Embryonic facial prominence (tissue), 1 donor: ENCODE measurements at regions not wholly inside any gene's neighbourhood (a gene's known extent, or its start where the extent isn't known, plus 50 kb on each side); places are given as distances from the start of the nearest gene placed in this dataset.
"Not testable (repeated sequence)": the region's sequence is repeated elsewhere in the genome, so short reads cannot be mapped to it uniquely, and the experiment has no call there.

Source experiments
- DNase-seq: peaks from one replicate; pipeline ENCODE4 v3.0.0-alpha.2; 2016; ENCODE audit errors: extremely low spot score

DNA sequence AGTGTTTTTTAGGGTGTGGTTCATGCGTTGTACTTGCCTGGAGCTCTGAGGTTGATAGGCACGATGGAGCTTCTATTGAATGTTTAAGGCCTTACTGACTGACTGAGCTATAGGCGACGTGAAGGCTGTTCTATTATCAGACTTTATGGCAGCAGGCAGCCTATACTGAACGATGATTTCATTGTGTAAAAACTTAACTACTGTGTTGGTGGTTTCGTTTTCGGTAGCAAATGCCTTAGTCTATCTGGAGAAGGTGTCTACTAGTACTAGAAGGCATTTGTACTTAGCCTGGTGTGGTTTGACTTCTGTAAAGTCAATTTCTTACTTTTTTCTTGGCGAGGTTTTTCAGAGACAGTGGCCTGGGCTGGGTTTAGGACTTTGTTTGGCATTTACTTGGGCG, 194.4 kb downstream of the OTOP1 start:
- DNase-seq, result not testable (repeated sequence)

DNA sequence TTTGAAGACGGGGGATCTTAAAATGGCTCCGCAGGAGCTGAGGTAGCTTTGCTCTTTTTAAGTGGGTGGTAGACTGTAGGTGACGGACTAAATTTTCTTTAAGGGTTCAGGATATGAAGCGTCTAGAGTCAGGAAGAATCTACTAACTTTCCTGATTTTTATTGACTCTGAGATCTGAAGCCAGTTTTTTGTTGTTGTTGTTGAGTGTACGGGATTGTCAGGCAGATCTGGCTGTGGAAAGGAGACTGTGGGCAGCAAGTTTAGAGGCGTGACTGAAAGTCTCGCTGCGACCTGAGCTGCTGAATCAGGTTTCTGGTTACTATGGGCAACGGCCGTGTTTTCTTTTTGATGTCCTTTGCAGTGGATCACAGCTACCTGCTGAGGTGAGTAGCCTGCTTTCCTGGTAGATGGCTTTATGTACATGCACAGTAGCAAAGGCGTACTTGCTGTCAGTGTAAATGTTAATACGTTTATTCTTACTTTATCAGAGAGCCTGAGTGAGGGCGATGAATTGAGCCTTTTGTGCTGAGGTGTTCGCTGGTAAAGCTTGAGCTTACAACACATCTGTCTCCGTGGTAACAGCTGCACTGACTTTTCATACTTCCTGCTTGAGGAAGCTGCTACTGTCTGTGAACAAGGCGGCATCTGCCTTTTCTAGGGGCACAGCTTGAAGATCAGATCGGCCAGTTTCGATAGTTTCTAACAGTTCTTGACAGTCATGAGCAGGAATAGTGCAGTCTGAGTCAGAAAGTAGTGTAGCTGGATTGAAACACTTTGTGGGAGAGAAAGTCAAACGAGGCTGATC, 193.7 kb downstream of the OTOP1 start:
- not testable (repeated sequence) for DNase-seq

DNA sequence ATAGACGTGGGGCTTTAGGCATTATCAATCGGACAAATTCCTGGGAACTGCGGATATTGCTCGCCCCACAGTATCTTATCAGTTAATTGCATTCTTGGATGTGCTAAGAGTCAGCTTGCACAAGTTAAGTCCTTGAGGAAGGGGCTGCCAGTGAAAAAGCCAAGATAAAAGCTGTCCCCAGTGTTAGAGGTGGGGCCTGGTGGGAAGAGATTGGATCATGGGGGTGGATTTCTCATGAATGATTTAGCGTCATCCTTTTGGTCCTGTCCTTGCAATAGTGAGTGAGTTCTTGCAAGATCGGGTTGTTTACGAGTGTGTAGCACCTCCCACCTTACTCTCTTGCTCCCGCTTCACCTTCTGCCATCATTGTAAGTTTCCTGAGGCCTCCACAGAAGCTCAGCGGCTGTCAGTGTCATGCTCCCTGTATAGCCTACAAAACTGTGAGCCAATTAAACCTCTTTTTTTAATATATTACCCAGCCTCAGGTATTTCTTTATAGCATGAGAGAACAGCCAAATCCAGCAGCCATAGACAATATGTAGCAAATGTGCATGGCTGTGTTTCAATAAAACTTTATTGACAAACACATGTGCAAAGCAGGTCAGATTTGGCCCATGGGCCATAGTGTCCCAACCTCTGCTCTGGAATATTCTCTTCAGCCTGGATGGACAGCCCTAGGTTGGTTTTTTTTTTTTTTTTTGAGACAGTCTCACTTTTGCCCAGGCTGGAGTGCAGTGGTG, 189.2 kb downstream of the OTOP1 start:
- DNase-seq, result not testable (repeated sequence)

DNA sequence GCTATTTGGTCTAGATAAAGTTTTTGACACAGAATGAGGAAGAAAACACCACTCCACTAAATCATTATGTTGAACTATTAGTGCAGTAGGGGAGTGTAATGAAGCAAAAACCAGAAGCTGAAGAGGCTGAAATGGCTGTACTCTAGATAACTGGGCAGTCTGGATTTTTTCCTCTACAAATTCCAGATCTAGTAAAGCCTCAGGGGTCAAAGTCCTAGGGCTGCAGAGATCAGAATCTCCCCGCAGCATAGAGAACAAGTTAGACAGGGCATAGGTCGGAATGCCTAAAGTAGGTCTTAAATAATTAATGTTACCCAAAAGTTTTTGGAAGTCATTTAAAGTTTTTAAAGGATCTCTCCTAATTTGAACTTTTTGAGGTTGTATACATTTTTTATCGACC, 180.9 kb downstream of the OTOP1 start:
- not testable (repeated sequence) for DNase-seq

DNA sequence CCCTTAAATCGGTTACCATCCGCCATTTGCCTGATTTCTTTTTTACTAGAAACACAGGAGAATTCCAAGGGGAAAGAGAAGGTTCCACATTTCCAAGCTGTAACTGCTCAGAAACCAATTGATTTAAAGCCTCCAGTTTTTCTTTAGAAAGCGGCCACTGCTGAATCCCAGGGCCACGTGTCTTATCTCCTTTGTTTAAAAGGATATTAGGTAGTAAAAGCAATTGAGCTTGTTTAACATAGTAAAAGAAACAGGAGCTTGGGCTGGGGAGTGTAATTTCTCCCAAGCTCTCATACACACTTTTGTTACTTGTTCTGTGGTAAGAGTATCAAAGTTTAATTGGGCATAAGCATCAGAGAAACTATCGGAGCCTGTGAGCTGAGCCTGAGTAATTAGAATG, 180.0 kb downstream of the OTOP1 start:
- not testable (repeated sequence) for DNase-seq

DNA sequence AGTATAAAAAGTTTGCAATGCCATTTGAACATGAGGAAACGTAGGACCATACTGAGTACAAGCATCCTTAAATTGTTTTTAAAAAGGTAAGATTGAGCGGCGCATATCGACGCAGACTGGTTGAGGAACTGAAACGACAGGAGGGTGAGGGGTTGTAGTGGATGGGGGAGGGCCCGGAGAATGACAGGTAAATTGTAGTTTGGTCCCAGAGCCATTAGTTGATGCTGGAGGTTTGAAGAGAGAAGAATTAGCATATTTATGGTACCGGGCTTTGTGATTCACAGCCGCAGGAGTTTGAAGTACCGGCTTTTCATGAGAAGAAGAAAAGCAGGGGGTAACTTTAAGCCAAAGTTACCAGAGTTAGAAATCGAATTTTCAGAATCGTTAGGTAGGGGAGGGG, 179.5 kb downstream of the OTOP1 start:
- not testable (repeated sequence) for DNase-seq

DNA sequence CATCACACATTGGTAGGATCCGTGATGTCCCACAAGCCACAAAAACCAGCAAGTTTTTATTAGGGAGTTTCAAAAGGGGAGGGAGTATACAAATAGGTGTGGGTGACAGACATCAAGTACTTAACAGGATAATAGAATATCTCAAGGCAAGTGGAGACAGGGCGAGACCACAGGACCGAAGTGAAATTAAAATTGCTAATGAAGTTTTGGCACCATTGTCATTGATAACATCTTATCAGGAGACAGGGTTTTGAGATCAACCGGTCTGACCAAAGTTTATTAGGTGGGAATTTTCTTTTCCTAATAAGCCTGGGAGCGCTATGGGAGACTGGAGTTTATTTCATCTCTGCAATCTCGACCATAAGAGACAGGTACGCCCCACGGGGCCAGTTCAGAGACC, 178.5 kb downstream of the OTOP1 start:
- not testable (repeated sequence) for DNase-seq

DNA sequence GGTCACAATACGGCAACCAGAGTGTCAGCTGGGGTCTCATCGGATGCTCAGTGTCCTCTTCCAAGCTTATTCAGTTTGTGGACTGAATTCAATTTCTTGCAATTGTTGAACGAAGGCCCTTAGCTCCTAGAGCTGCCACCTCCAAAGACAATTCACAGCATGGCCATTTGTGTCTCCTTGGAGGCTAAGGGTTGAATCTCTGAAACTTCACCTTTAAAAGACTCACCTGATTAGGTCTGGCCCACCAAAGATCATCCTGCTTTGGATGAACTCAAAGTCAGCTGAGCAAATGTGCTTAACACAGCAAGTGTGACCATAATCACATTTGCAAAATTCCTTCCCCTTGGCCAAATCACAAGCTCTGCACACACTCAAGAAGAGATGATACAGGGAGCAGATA, 175.9 kb downstream of the OTOP1 start:
- DNase-seq, result not testable (repeated sequence)

DNA sequence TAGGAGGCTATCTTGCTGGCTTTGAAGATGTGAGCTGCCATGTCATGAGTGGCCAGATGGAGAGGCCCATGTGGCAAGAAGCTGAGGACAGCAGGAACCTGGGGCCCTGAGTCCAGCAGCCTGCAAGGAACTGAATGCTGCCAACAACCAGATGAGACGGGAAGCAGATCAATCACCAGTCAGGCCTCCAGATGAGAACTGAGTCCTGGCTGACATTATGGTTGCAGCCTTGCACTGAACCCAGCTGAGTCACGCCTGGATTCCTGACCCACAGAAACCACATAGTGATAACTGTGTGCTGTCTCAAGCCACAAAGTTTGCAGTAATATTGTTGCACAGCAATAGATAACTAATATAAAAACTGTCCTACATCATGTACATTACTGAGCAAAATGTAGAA, 173.8 kb downstream of the OTOP1 start:
- not testable (repeated sequence) for DNase-seq

DNA sequence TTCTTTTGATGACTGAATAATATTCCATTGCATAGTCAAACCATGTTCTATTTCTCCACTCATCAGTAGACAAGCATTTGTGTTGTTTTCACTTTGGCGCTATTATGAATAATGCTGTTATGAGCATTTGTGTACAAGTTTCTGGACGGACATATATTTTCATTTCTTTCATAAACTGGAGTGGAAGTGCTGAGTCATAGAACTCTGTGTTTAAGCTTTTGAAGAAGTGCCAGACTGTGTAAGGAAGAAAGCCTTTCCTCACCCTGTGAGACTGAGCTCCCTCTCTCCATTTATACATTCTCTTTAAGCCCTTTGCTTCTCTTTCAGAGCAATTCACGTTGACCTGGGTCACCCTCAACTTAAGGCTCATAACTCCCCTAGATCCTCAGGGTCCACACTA, 169.5 kb downstream of the OTOP1 start:
- DNase-seq, result not testable (repeated sequence)

DNA sequence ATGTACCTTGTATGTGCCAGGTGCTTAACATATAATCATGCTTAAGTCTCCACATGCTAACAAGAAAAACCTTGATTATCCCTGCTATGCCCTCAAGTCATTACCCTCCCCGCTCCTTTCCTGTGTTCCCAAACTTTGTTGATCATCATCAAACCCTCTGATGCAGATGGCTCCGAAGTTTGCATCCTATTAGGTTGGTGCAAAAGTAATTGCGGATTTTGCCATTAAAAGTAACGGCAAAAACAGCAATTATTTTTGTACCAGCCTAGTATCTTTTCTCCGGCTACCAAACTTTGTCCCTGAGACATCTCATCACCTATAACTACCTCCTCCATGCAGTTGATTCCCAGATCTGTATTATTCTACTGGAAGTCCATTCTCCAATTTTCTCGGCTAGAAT, 142.6 kb downstream of the OTOP1 start:
- not testable (repeated sequence) for DNase-seq

DNA sequence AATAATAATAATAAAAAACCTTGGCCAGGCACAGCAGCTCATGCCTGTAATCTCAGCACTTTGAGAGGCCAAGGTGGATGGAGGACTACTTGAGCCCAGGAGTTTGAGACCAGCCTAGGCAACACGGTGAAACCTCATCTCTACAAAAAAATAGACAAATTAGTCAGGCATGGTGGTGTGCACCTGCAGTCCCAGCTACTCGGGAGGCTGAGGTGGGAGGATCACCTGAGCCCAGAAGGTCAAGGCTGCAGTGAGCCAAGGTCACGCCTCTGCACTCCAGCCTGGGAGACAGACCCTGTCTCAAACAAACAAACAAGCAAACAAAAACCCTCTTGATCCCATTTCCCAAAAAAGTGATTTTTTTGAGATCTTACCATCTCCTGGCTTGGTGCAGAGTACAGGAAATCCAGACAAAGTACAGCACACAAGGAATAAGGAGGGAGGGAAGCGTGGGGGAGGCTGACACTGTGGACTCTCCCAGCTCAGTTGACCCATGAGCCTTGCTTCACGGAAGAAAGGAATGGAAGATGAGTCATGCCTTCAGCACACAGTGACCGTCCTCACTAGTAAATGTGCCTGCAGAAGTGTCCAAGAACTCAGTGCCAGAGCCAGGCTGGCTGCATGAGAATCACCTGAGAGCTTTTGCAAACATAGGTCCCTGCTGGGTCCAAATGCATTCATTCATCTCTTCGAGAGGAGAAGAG, 136.9 kb downstream of the OTOP1 start:
- not testable (repeated sequence) for DNase-seq

DNA sequence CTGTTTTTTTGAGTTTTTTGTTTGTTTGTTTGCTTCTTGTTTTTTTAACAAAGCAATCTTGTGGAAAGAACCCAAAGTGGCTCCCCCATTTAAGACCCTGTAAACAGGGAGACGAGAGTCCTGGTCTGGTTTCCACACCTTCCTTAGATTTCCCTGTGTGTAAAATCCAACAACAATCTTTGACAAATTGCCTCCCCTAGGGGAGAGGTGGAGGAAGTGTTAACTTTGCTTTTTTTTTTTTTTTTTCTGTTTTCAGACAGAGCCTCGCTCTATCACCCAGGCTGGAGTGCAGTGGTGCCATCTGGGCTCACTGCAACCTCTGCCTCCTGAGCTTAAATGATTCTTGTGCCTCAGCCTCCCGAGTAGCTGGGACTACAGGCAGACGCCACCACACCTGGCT, 136.0 kb downstream of the OTOP1 start:
- DNase-seq, result not testable (repeated sequence)

DNA sequence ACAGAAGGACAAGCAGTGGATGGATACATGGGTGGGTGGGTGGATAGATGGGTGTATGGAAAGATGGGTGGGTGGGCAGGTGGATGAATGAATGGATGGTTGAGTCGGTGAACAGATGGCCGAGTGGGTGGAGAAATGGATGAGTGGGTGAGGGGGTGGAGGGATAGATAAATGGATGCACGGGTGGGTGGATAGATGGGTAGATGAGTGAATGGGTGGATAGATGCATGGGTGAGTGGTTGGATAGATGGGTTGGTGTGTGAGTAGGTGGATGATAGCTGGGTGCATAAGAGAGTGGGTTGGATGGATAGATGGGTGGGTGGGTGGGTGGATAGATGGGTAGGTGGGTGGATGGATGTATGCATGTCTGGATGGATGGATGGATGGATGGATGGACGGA, 134.6 kb downstream of the OTOP1 start:
- DNase-seq, result not testable (repeated sequence)

DNA sequence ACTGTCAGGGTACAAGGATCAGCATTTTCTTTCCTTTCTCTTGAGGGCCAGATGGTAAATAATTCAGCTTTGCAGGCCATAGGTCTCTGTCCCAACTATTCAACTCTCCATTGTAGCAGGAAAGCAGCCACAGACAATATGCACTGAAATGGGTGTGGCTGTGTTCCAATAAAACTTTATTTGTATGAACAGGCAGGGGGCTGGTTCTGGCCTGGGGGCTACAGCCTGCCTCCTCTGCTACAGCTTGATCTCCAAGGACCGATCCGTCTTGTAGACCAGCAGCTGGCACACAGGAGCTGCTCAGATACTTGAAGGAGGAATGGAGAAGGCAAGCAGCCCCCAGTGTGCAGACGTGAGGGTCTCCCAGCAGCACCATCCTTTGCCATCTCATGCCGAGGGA, 127.1 kb downstream of the OTOP1 start:
- DNase-seq, result not testable (repeated sequence)

DNA sequence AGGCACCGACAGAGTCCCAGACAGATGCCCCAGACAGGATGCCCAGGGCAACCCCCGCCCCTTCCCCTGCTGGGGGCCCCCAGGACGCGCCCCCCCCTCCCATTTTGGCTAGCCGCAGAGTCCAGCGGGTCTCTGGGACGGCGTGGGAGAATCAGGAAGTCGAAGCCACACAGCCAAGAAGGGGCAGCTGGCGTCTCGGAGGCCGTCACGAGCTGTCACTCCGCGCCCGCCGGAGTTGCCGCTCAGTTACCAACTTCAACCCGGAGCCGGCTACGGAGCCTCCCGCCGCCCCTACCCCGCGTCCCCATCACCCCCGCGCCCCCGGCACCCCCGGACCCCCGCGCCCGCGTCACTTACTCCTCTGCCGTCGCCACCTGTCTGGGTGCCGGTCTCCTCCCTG, 119.8 kb downstream of the OTOP1 start:
- not testable (repeated sequence) for DNase-seq

DNA sequence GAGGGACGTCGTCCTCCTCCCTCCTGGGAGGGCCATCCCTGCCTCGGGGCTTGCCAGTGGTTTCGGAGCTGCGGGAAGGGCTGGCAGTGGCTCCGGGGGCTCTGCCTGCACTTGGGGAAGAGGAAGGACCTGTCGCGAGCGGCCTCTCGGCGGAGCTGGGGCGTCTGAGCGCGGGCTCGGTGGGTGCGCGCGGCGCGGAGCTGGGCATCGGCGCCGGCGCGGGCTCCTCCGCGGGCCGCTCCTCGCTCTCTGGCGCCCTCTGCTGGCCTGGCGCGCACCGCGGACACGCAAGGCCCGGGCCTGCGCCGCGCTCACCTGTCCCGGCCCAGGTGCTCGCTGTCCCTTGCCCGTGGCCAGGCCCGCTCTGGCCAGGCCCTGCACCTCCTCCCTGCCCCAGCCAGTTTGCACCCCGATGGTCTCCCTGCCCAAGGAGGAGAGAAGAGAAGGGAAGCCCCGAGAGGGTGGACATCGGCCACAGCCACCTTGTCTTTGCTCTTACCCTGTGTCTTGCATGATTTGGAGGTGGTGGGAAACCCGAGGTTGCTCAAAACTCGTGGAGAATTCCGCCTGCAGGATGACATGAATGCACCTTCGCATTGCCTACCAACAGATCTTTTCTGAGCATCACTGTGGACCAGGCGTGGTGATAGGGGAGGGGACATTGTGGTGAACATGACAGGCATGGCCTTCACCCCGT, 119.2 kb downstream of the OTOP1 start:
- peak; percentile 6 for DNase-seq

DNA sequence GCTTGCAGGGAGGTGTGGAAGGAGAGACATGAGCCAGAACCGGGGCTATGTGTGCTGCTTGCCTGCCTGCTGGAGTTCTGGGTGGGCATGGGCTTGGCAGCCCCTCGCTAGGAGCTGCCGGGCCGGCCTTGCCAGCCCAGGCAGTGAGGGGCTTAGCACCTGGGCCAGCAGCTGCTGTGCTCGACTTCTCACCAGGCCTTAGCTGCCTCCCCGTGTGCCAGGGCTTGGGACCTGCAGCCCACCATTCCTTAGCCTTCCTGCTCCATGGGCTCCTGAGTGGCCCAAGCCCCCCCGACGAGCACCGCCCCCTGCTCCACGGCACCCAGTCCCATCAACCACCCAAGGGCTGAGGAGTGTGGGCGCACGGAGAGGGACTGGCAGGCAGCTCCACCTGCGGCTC, 111.3 kb downstream of the OTOP1 start:
- not testable (repeated sequence) for DNase-seq

DNA sequence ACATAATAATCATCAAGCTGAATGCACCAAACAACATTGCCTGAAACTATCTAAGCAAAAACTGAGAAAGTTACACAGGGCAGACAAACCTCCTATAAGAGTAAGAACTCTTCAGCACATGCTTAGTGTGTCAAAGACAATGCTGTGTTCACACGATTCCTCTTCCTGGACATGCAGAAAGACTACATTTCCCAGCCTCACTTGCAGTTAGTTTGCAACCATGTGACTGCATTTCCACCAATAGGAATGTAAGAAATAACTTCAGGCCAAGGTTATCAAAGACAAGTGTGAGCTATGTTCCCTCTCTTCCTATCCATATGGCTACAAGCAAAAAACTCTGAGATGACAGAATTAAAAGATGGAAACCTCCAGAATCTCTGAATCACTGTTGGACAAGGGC, 109.8 kb downstream of the OTOP1 start:
- DNase-seq, result not testable (repeated sequence)

DNA sequence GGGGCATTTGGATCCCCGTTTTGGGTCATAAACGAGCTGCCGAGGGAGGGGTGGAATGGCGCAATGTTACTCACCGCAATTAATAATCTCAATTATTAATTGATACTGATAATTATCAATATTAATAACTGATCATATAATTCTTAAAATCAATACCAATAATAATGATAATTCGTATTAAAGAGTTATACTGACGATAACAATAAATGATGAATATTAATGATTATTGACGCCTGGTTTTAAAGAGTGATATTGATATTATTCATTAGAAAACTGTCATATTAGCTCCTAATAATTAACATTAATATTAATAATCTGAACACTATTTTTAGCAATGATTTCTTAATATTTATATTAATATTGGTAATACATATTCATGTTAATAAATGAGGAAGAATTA, 92.4 kb downstream of the OTOP1 start:
- DNase-seq, result not testable (repeated sequence)

DNA sequence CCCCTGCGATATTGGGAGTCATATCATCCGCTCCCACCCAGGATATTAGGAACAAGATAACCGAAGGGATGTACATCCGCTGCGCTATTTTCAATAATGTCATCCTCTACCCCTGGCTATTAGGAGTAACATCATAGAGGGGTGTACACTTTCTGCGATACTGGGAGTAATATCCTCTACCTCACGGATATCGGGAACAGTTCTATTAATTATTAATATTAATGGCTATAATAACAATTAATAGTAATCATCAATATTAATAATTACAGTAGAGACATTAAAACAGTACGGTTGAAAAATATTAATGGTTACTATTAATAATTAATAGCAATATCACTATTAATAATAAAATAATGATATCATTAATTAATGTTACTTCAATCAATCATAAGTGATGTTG, 90.1 kb downstream of the OTOP1 start:
- not testable (repeated sequence) for DNase-seq
